HG03432 (cell line): ENCODE measurements at regions not wholly inside any gene's neighbourhood (a gene's known extent, or its start where the extent isn't known, plus 50 kb on each side); places are given as distances from the start of the nearest gene placed in this dataset.

Source experiments
- ATAC-seq: cut with Tn5 transposase; IDR thresholded peaks from one replicate; pipeline ENCODE4 v1.9.1; 2021; ENCODE audit warnings: mild to moderate bottlenecking, moderate library complexity; ENCODE audit not compliant: unreplicated experiment

DNA sequence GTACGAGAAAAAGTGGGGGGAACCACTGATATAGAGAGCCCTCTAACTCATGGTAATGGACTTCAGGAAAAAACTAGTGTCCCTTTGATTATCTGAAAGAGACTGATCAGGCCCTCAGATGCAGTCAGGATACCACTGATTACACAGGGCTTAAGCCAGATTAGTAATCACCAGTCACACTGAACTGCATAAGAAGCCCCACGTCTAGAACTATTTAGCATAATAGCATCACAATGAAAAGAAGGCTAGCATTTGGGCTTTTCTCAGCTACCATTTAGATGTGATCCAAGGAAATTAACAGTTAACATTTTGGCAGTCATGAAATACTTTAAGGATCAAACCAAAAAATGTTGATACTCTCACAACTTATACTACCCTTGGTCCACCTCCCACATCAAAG is 813.1 kb upstream of the POU3F3 start:
- ATAC-seq: no peak

DNA sequence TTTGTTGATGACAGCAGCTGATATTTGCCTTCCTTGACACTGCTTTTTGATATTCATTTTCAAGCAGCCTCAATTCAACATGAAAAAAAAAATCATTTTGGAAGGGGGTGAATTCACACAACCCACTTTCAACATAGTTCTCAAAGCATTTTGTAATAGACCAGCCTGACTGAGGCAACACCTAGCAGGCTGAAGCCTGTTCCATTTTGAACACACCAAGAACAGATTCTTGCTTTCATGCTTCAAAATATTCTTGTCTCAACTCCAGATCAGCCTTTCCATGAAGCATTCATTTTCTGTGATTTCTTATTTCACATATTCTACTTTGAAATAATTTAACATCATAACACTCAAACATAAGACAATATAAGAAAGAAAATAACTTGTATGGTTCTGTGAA is 812.6 kb upstream of the POU3F3 start:
- no peak for ATAC-seq

DNA sequence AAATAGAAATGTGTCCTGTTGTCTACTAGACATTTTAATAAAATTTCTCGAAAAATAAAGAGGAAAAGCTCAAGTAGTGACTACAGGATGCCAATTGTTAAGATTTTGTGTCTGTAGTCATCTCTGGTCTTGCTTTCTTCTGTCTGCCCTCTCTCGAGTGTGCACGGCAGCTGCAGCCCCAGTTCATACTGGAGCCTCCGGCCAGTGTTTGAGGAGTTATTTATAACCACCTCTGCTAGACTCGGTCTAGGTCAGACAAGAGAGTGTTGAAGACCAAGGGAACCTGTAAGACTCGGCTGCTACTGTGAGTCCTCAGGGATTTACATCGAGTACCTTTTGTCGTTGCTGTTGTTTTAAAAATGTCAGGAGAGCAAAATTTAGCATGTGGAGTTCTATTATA is 810.1 kb upstream of the POU3F3 start:
- ATAC-seq: no peak

DNA sequence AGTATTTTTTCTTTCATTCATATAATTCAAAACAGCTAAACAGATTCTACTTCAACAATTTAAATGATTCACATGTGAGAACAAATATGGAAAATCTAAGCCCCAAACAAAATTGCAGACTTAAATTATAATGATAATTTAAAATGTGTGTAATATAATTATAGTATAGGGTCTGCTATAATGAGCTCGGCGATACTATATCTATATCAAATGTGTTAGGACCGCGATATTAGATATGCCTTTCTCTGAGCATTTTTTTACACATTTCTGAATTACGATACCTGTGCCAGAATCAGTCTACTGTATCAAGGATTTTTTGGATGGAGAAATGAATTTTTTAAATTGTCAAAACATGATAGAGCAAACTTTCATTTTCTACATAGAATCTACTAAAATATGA is 808.8 kb upstream of the POU3F3 start:
- no peak for ATAC-seq

DNA sequence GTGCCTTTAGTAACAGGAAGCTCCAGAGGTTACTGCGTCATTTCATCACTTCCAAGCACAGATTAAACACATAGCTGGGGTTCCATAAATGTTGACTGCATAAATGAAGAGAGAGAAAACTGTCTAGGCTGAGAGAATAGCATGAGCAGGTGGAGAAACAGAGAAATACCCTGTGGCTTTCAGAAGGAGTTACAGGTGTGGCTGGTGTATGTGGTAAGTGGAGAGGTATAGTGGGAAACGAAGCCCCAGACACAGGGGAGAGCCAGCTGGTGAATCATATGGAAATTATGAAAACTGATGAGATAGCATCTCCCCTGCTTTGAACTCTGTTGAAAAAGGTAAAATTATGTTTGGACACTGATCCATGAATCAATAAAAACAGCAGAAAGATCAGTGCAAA is 807.4 kb upstream of the POU3F3 start:
- no peak for ATAC-seq

DNA sequence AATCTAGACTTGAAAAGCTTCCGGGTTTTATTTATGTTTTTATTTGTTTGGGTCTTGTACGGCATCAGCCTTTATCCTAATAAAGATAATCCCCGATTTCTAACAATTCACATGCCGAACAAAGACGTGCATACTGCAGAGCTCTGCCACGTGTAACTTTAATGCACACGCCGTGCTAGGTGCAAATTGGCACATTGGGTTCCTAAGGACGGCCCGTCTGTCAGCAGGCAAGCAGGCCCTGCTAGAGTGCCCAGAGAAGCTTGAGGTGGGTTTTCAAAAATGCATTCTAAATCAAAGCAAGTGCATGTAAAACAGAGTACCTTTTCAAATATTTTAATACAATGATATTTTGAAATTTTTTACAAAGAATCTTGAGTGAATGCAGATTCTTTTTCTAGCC is 806.4 kb upstream of the POU3F3 start:
- ATAC-seq: no peak

DNA sequence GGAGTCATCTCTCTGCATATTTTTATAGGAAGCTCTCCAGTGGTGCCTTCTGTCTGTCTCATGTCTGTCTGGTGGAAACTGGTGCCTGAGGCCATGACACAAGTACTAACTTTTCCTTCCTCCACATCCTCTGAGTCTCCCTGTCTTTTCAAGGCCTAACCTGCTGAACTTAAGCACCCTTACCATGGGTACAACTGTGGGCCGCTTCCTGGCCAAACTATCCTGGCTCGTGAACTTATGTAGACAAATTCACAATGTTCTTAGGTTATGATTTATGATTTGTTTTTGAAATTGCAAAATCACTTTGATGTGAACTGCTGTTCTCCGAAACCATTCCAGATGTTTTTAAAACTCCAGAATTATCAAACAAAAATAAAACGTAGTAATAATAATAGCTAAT is 804.5 kb upstream of the POU3F3 start:
- ATAC-seq: no peak

DNA sequence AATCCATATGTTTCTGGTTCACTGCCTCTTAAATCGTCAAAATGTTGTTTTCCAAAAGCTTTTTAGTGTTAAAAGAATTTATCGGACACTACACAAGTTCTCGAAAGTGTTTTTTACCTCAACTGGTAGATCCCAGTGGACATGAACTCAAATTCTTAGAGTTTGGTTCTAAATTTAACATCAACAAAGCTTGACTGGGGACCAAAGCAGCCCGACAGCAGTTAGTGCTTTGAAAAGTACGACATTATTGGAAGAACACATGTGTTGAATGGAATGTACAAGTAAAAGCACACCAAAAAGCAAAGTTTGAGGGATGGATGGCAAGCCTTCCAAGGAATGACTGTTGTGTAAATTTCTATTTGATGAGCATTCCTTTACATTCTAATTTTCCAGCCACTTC is 803.9 kb upstream of the POU3F3 start:
- no peak for ATAC-seq

DNA sequence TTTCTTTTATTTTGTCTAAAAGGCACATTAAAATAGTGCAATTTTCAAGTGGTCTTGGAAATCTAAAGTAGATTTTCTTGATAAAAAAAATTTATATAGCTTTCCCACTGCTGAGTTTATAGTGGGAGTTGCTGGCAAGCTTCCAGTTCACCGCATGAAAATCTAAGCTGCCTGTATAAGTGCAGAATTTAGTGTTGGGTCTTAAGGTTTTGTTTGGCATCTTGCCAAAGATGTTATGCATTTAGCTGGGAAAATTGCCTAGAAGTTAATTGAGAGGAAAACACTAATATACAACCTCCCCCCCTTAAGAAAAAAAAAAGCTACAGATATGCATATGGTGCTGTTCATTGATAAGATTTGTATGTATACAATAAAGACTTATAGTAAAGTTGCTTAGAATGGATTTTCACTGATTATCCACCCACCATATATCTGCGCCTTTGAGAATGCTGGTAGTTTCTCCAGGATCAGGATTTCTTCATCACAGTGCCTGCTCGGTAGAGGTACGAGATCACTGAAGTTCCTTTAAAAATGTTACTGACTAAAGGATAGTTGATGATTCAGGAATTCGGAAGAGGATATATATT is 803.2 kb upstream of the POU3F3 start:
- no peak for ATAC-seq

DNA sequence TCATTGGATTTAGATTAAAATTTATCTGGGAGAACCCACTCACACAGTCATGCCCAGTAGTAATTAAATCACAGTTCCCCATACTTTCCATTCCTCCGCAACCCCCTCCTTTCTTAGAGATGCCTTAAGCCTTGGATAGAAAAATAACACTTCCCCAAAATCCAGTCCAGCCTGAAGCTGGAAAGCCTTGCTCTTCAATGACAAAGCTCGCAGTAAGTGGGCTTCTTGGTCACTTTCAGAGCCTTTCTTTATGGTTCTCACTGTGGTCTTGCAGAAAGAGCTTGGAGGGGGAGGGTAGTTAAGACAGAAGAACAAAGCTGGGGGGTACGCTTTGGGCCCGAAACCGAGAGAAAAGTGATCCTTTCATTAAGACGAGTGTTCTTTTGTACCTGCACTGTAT is 802.1 kb upstream of the POU3F3 start:
- no peak for ATAC-seq

DNA sequence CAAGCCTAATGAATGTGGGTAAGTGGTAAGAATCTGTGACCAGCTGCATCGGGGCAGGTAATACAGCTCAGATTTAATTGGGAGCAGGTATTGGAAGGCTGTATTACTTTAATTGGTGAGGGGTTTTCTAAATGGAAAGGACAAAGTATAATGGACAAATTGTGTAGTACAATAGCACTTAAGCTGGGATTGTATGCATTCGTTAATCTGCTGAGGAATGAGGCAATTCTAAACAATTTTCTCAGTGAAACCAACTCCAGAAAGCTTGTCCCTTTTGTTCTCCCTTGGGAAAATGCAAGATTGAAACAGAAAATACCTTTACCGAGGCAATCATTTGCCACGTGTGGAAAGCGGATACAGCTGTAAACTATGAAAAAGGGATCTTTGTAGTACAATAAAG is 801.6 kb upstream of the POU3F3 start:
- no peak for ATAC-seq

DNA sequence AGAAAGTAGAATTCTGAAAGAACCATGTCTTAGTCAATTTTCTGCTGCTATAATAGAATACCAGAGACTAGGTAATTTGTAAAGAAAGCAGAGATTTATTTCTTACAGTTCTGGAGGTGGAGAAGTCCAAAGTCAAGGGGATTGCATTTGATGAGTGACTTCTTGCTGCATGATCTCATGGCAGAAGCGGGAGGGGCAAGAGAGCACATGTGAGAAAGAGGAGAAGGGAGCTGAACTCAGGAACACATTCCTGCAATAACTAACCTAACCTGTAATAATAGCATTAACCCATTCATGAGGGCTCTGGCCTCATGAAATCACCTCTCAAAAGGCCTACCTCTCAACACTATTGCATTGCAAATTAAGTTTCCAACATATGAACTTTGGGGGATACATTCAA is 797.5 kb upstream of the POU3F3 start:
- no peak for ATAC-seq

DNA sequence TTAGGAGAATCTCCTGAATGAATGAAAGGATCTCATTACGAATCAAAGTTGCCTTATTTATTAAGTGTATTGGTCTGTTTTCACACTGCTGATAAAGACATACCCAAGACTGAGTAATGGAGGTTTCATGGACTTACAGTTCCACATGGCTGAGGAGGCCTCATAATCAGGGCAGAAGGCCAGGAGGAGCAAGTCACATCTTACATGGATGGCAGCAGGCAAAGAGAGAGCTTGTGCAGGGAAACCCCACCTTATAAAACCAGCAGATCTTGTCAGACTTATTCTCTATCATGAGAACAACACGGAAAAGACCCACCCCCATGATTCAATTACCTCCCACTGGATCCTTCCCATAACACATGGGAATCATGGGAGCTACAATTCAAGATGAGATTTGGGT is 785.2 kb upstream of the POU3F3 start:
- no peak for ATAC-seq

DNA sequence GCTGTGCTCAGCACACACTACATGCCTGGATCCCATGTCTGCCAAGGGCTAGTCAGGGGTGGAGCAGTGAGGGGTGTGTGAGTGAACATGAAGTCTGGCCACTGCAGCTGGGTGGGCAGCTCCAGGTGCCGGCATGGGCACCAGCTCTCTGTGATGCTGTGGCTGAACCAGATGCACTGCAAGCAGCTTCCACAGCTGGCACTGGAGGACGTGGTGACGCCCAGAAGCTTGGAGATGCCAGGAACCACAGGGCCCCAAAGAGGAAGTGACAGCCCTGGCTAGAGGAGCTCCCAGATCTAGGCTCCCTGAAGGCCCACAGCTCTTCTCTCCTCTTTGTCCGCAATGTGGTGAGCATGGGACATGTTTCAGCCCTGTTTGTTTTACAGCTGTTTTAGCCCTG is 776.3 kb upstream of the POU3F3 start:
- no peak for ATAC-seq

DNA sequence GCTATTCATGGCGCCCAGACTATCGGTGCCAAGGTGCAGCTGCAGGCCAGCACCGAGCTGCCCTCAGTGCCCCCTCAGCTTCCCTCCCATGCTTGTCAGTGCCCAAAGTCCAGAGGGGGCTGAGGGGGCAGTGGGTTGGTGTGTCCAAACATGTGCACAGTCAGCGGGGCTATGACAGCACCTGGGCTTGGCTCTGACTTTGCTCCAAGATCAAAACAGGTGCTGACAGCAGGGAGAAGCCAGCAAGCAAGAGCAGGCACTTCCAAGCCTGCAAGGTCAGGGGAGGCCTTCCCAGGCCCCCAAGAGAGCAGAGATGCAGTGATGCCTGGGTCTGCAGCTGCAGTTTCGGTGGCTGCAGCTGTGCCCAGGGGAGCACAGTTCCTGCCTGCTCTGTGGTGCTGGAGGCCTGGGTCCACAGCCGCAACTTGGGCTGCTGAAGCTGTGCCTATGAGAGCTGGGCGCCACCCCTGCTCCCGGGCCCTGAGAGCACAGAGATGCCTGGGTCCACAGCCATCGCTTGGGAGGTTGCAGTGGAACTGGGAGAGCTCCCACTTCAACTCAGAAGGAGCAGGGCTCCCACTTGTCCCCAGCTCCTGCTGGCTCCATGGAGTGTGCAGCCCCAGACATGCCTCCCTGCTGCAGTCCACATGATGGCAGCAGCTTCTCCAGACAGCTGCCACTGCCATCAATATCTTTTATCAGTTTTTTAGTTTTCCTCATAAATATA is 775.3 kb upstream of the POU3F3 start:
- no peak for ATAC-seq

DNA sequence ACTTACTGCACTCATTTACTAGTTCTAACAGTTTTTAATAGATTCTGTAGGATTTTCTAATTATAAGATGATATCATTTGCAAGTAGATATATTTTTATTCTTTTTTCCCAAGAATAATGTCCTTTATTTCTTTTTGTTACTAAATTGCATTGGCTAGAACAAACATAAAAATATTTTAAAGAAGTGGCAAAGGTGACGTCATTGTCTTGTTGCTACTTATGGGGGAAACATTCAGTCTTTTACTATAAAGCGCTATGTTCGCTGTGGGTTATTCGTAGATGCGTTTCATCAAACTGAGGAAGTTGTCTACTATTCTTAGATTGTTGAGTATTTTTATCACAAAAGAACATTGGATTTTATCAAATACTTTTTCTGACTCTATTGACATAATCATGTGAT is 765.2 kb upstream of the POU3F3 start:
- no peak for ATAC-seq

DNA sequence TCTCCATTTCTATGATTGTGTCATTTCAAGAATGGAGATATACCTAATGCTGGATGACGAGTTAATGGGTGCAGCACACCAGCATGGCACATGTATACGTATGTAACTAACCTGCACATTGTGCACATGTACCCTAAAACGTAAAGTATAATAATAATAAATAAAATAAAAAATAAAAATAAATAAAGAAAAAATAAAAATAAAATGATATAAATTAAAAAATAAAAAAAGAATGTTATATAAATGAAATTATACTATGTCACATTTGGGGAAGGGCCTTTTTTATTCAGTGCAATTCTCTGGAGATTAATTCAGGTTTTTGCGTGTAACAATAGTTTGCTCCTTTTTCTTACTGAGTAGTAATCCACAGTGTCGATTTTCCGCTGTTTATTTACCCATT is 763.5 kb upstream of the POU3F3 start:
- no peak for ATAC-seq

DNA sequence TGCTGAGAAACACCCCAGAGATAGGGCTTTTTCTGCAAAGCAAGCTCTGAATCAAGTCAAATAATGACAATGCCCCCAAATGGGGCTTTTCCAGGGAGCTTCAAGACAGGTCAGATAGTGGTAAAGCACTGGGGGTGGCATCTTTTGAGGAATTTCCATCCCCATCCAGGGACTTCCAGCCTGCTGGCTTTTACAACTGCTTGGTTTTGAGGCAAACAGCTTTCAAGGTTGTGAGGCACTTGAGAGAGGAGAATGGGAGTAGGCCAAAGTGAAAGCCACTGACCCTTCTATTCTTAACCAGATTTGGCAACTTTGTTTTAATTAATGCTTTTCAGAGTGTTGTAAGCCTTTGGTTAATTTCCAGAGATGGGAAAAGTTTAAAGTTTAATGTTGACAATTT is 762.0 kb upstream of the POU3F3 start:
- no peak for ATAC-seq

DNA sequence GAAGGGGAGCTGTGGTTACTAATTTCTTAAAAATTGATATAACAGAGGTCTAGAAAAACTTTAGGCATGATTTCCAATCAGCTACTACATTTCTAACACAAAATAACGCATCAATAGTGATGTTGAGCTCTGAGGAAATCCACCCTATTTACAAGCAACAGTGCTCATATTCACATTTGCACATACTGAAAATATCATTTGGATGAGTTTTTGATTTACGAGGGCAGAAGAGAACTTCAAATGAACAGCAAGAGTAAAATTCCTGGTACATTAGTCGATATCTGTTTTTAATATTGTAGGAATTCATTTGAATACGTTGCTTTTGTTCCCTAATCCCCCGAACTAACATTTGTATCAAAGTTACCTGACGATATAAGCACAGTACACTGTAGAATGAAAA is 761.0 kb upstream of the POU3F3 start:
- no peak for ATAC-seq

DNA sequence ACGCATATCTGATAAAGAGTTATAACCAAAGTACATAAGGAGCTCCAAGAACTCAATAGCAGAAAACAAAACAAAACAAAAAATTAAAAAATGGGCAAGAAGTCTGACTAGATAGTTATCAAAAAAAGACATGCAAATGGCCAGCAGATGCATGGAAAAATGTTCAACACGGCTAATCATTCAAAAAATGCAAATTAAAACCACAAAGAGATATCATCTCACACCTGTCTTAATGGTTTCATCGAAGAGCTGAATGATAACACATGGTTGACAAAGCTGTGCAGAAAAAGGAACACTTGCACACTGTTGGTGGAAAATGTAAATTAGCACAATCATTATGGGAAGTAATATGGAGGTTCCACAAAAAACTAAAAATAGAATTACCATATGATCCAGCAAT is 751.3 kb upstream of the POU3F3 start:
- ATAC-seq: no peak

DNA sequence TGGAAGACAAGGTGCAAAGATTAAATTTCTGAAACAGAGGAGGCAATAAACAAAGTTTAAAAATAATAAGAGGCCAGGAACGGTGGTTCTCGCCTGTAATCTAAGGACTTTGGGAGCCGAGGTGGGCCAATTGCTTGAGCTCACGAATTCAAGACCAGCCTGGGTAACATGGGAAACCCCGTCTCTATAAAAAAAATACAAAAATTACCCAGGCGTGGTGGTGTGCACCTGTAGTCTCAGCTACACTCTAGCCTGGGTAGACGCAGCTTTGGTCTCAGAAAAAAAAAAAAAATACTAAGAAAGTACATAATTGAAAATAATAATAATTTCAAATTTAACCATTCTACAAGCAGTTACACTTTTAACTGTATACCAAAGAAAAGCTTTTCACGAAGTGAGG is 744.6 kb upstream of the POU3F3 start:
- no peak for ATAC-seq

DNA sequence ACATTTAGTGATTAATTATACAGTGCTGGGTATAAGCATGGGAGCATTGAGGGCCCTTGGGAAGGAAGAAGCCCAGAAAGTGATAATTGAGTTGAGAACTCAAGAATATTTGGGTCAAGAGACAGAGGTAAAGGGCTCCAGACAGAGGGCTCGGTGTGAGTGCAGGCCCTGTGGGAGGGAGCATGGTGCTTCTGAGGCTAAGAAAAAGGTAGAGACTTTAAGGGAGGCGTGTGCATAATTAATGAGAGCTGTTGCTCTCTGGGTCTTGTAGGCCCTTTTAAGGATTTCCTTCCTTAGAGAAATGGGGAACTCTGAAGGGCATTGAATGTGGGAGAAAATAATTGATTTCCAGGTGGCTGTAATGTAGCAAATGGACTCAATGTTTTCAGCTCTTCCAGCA is 735.0 kb upstream of the POU3F3 start:
- no peak for ATAC-seq

DNA sequence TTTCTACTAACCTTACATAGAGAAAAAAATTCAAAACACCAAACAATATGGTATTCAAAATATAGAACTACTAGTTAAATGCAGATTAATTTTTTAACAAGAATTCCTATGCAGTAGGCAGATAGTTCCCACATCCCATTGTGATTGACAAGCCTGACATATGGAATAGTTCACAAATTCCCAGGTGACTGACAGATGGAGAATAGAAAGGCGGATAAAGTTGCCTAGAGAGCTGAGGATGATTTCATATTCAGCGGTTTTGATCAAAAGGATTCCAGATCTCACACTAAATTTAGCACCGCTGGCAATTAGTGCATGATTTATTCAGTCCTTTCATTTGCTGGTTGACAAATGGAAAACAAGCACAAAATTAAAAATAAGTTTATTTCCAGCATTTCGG is 733.7 kb upstream of the POU3F3 start:
- no peak for ATAC-seq
